ENCODE measurements at regions not wholly inside any gene's neighbourhood (a gene's known extent, or its start where the extent isn't known, plus 50 kb on each side); places are given as distances from the start of the nearest gene placed in this dataset.
A peak's percentile ranks its signal among the peaks of the same experiment; 100 is the strongest.

DNA sequence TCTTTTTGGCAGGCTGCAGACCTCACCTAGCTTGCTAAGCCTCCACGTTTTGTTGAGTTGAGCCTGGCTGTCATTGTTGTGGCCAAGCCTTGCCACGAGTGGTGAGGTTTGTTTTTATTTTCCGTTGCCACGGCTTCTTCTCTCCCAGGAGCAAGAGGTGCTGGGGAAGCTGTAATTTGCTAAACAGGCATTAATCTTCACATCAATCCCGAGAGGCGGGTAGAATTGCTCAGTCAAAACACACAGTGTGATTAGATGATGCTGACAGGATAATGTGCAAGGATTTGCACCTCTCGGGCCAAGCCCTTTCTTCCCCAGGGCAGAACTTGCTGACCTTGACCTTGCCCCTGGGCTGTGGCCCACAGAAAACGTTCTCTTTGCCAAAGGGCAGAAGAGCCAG is 72.2 kb upstream of the ATP6AP2 start:
- H3K4me3 ChIP-seq (ENCODE audit: low read length in 3 of 3) = no peak overlapping the region
- no peak overlapping the region for H3K9ac ChIP-seq (ENCODE audit: low read length in 3 of 3)
- no peaks in the 10 kb centered on the region for H3K4me1 ChIP-seq (ENCODE audit: control insufficient read depth in 2 of 3, insufficient read depth in 2 of 3, low read depth in 1 of 3, low read length in 3 of 3)
- no peaks in the 10 kb centered on the region for H3K27me3 ChIP-seq (ENCODE audit: control insufficient read depth, insufficient read depth, low read length)
- intact Hi-C loops (cut with DNase I) = no loop called here
- H3K36me3 ChIP-seq (ENCODE audit: control insufficient read depth in 2 of 3, insufficient read depth in 3 of 3, low read length in 3 of 3) = no peaks in the 10 kb centered on the region
- FAIRE-seq = no peak
- DNase-seq = peak in 3 of 5 donors; percentile 11 to 31 (median 17)
- TF ChIP-seq, protein P1, sequence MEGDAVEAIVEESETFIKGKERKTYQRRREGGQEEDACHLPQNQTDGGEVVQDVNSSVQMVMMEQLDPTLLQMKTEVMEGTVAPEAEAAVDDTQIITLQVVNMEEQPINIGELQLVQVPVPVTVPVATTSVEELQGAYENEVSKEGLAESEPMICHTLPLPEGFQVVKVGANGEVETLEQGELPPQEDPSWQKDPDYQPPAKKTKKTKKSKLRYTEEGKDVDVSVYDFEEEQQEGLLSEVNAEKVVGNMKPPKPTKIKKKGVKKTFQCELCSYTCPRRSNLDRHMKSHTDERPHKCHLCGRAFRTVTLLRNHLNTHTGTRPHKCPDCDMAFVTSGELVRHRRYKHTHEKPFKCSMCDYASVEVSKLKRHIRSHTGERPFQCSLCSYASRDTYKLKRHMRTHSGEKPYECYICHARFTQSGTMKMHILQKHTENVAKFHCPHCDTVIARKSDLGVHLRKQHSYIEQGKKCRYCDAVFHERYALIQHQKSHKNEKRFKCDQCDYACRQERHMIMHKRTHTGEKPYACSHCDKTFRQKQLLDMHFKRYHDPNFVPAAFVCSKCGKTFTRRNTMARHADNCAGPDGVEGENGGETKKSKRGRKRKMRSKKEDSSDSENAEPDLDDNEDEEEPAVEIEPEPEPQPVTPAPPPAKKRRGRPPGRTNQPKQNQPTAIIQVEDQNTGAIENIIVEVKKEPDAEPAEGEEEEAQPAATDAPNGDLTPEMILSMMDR (IDR thresholded peaks at IDR 0.05; ENCODE audit: borderline replicate concordance, extremely low read depth, insufficient read depth) = no peak
- no peaks in the 10 kb centered on the region for H3K9me3 ChIP-seq (ENCODE audit: control insufficient read depth in 2 of 3, insufficient read depth in 1 of 3, low read length in 3 of 3)
- H3K27ac ChIP-seq (ENCODE audit: low read depth in 2 of 2, low read length in 2 of 2) = no peak overlapping the region

DNA sequence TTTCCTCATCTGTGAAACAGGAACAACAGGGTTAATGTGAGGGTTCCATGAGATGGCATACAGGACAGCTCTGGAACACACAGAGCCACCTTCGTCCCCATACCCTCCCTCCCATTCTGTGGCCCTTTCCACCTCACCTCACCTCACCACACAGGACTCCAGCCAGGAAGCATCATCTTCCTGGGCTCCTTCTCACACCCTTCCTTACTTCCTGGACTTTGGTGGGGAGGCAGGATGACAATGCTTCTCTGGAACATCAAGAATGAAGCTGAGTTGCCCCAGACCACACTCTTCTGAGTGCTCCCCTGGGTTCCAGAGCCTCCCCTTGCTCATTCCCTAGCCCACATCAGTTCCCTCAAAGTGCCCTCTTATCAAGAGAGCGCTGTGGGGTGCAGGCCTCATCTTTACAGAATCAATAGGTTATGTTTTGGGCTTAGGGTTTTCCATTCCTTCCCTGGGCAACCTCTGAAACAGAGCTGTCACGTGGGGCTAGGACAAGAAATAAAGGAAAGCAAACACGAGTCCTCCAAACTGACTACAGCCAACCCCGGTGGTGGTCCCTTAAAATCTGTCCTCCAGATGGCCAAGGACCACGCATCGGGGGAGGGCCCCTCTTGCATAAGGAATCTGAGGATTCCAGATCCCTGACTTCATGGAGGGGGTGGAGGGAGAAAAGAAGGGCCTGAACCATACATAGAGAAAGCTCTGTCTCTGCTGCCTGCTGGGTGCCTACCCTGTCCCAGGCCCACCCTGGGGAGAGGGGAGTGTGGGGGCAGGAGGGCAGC is 74.4 kb upstream of the ATP6AP2 start:
- Histone ChIP-seq H3K9me3 (ENCODE audit: control insufficient read depth in 2 of 3, insufficient read depth in 1 of 3, low read length in 3 of 3) (no peaks in the 10 kb centered on the region), H3K27ac (ENCODE audit: low read depth in 2 of 2, low read length in 2 of 2) (no peak overlapping the region), H3K27me3 (ENCODE audit: control insufficient read depth, insufficient read depth, low read length) (no peaks in the 10 kb centered on the region), H3K36me3 (ENCODE audit: control insufficient read depth in 2 of 3, insufficient read depth in 3 of 3, low read length in 3 of 3) (no peaks in the 10 kb centered on the region), H3K4me1 (ENCODE audit: control insufficient read depth in 2 of 3, insufficient read depth in 2 of 3, low read depth in 1 of 3, low read length in 3 of 3) (no peaks in the 10 kb centered on the region), H3K4me3 (ENCODE audit: low read length in 3 of 3) (no peak overlapping the region), H3K9ac (ENCODE audit: low read length in 3 of 3) (no peak overlapping the region)
- no peak for DNase-seq
- TF ChIP-seq, protein P1 (IDR thresholded peaks at IDR 0.05; ENCODE audit: borderline replicate concordance, extremely low read depth, insufficient read depth) = no peak
- intact Hi-C loops (cut with DNase I) = no loop called here
- FAIRE-seq = no peak

DNA sequence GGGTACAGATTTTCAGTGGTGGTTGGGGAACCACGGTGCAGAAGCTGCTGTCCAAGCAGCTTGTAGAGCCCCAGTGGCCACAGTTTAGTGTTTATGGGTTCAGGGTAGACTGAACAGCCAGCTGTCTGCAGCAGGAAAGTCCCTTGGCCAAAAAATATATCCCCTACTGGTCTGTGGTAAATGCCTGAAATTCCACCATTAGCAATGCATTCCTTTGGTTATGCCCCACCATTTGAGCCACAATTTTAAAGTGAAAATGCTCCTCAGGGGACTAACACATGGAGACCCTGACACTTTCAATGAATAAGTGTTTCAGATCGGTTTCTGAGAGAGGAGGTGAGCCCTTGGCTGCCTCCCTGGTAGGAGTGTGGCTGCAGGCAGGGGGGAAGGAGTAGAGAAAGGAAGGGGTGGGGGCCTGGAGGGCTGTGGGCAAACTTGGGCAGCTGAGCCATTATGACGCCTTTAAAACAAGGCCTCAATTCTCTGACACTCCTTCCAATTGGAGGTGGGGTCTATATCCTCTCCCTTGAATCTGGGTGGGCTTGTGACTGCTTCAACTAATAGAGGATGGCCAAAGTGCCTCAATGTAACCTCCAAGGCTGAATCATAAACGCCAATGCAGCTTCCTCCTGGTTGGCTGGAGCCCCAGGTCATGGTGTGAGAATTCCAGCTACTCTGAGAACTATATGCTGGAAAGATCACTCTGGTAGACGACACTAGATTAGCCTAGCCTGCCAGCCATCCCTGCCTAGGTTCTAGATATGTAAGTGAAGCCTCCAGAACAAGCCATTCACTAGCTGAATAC is 75.8 kb upstream of the ATP6AP2 start:
- Histone ChIP-seq H3K36me3 (ENCODE audit: control insufficient read depth in 2 of 3, insufficient read depth in 3 of 3, low read length in 3 of 3) (no peaks in the 10 kb centered on the region), H3K27ac (ENCODE audit: low read depth in 2 of 2, low read length in 2 of 2) (no peak overlapping the region), H3K27me3 (ENCODE audit: control insufficient read depth, insufficient read depth, low read length) (no peaks in the 10 kb centered on the region), H3K4me3 (ENCODE audit: low read length in 3 of 3) (no peak overlapping the region), H3K4me1 (ENCODE audit: control insufficient read depth in 2 of 3, insufficient read depth in 2 of 3, low read depth in 1 of 3, low read length in 3 of 3) (no peaks in the 10 kb centered on the region), H3K9ac (ENCODE audit: low read length in 3 of 3) (no peak overlapping the region), H3K9me3 (ENCODE audit: control insufficient read depth in 2 of 3, insufficient read depth in 1 of 3, low read length in 3 of 3) (no peaks in the 10 kb centered on the region)
- intact Hi-C loops (cut with DNase I) = no loop called here
- TF ChIP-seq, protein P1 (IDR thresholded peaks at IDR 0.05; ENCODE audit: borderline replicate concordance, extremely low read depth, insufficient read depth) = no peak
- FAIRE-seq (no peak), DNase-seq (peak in 1 of 5 donors; percentile 20)

Data from kidney (tissue), 13 donors.